Ovary (tissue), 3 donors: ENCODE measurements at regions not wholly inside any gene's neighbourhood (a gene's known extent, or its start where the extent isn't known, plus 50 kb on each side); places are given as distances from the start of the nearest gene placed in this dataset.

ENCODE experiments used
- POLR2A ChIP-seq: fragments of 450-650 bp; IDR thresholded peaks from one replicate; pipeline ENCODE4 v1.6.1; 2017; ENCODE audit warnings: antibody characterized with exemption, mild to moderate bottlenecking, moderate library complexity
- TF ChIP-seq, protein P1 (sequence below), 3 donors: fragments of 450-650 bp in 2 of 3; fragments of 200-600 bp in 1 of 3; IDR thresholded peaks; one replicate each; pipeline versions ENCODE4 v1.5.1 to v1.8.0; 2016 to 2022; ENCODE audit warnings: antibody characterized with exemption in 3 of 3, mild to moderate bottlenecking in 1 of 3
- donor health status: DM: no; HTN: no; CAD: no.

DNA sequence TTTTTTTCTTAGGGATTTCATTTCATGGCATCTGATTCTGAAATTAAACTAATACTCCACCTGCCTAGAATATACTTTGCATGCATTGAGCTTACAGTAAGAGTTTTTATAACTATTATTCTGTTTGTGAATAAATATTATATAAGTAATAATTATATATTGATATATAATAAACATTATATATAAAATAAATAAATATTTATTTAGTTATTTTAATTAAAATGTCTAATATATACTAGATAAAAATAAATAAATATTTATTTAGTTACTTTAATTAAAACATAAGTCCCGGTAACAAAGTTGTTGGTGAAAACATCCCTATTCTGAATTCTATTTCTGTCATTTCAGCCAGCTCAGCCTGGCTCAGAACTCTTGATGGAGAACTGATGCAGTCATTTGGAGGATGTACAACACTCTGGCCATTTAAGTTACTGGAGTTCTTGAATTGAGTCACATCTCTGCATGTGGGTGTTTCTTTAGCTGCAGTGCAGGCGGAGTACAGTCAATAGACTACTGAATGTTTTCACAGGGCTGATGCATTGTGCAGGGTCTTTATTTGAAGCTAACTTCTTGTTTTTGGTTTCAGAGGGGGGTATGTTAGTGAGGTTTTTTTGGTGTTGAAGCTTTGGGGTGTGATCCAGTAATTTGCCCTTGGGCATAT is 508.9 kb upstream of the ADGRB3 start:
- TF ChIP-seq, protein P1, sequence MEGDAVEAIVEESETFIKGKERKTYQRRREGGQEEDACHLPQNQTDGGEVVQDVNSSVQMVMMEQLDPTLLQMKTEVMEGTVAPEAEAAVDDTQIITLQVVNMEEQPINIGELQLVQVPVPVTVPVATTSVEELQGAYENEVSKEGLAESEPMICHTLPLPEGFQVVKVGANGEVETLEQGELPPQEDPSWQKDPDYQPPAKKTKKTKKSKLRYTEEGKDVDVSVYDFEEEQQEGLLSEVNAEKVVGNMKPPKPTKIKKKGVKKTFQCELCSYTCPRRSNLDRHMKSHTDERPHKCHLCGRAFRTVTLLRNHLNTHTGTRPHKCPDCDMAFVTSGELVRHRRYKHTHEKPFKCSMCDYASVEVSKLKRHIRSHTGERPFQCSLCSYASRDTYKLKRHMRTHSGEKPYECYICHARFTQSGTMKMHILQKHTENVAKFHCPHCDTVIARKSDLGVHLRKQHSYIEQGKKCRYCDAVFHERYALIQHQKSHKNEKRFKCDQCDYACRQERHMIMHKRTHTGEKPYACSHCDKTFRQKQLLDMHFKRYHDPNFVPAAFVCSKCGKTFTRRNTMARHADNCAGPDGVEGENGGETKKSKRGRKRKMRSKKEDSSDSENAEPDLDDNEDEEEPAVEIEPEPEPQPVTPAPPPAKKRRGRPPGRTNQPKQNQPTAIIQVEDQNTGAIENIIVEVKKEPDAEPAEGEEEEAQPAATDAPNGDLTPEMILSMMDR (IDR thresholded peaks at IDR 0.05) = no peak
- no peak for TF ChIP-seq POLR2A
